ENCODE measurements at regions not wholly inside any gene's neighbourhood (a gene's known extent, or its start where the extent isn't known, plus 50 kb on each side); places are given as distances from the start of the nearest gene placed in this dataset.

DNA sequence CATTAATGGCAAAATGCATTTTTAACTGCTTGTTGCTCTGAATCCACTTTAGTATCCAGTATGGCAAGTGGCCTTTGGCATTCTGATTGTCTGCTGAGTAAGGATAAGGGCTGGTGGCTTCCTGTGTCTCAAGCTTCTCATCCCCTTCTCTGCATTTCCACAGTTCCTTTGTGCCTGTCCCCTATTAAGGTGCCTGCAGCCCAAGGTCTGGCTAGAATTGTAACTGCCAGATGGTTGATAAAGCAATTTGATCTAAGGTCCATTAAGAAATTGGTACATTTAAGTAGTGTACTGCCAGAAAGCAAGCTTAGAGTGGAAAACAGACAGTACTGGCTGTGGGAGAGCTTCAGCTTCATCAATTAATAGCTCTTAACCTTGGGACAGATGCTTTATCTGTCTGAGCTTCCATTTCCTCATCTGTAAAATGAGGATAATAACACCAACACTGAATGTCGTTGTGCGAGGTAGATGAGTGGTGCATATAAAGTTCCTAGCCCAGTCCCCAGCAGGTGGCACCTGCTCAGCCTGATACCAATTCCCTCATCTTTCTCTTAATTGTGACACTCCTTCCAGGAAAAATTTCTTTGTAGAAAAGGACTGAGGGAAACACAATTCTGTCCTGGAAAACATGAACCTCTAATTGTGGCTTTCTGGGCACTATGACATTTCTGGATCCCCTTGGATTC lies 570.6 kb upstream of the GCFC2 start:
- Histone ChIP-seq H2AK5ac (ENCODE audit: low read depth, low read length) (no peak overlapping the region), H2BK12ac (ENCODE audit: low read length) (no peak overlapping the region), H3K4ac (ENCODE audit: low read length) (no peak overlapping the region), H3K23ac (ENCODE audit: low read depth, low read length, poor library complexity) (no peak overlapping the region), H3K4me2 (ENCODE audit: insufficient read depth, low read length, poor library complexity, severe bottlenecking) (no peak overlapping the region), H3K4me1 (ENCODE audit: control insufficient read depth in 2 of 2, insufficient read depth in 1 of 2, low read depth in 1 of 2, low read length in 2 of 2) (peaks cover 9 to 37% of the 10 kb centered on the region in 2 donors), H2BK120ac (ENCODE audit: low read depth, low read length) (no peak overlapping the region), H4K91ac (ENCODE audit: low read depth, low read length, poor library complexity) (no peak overlapping the region), H3K14ac (ENCODE audit: low read length) (no peak overlapping the region), H4K8ac (ENCODE audit: low read depth, low read length) (no peak overlapping the region), H3K27me3 (ENCODE audit: control insufficient read depth in 3 of 3, insufficient read depth in 3 of 3, low read depth in 1 of 3, low read length in 3 of 3) (no peaks in the 10 kb centered on the region), H2BK15ac (ENCODE audit: low read length) (no peak overlapping the region), H3K18ac (ENCODE audit: low read length) (no peak overlapping the region), H3K4me3 (ENCODE audit: low read length in 2 of 2) (no peak overlapping the region), H2BK5ac (ENCODE audit: low read length) (no peak overlapping the region), H3K36me3 (replicated peaks in 1 of 2; ENCODE audit: control insufficient read depth in 2 of 2, insufficient read depth in 2 of 2, low read length in 2 of 2) (no peaks in the 10 kb centered on the region), H3K27ac (replicated peaks; ENCODE audit: low read length) (no peak overlapping the region), H3K79me1 (ENCODE audit: low read depth, low read length) (no peaks in the 10 kb centered on the region), H3K9ac (ENCODE audit: low read depth, low read length, poor library complexity) (no peak overlapping the region), H3K9me3 (replicated peaks in 1 of 2; ENCODE audit: control insufficient read depth in 2 of 2, insufficient read depth in 1 of 2, low read depth in 1 of 2, low read length in 2 of 2) (no peaks in the 10 kb centered on the region), H2AFZ (ENCODE audit: low read length) (peak overlapping the region; percentile 87)
- DNase-seq (ENCODE audit: low spot score), result no peak
- WGBS, 2 donors (ENCODE audit: extremely low coverage in 2 of 2, insufficient read length in 2 of 2, insufficient replicate concordance in 1 of 2), result no CpG with 5 or more reads among the region's 2 CpGs

DNA sequence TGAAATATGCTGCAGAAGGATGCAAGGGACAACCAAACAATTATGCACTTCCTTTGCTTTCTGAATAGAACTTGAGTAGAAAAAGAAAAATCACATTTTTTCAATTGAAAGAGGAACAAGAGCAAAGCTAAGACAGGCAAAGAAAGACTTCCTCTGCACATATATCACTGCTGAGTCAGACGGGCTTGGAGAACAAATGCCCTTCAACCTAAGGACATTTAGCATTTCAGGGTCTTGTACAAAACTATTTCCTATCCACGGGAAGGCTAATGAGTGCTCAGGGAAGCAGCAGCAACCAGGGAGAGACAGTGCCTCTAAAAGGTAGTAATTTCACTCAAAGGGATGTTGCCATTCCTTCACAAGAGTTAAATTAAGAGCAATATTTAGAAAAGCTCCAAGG lies 570.0 kb upstream of the GCFC2 start:
- Histone ChIP-seq H3K4me1 (ENCODE audit: control insufficient read depth in 2 of 2, insufficient read depth in 1 of 2, low read depth in 1 of 2, low read length in 2 of 2) (peaks cover 9 to 37% of the 10 kb centered on the region in 2 donors), H2AK5ac (ENCODE audit: low read depth, low read length) (no peak overlapping the region), H3K27me3 (ENCODE audit: control insufficient read depth in 3 of 3, insufficient read depth in 3 of 3, low read depth in 1 of 3, low read length in 3 of 3) (no peaks in the 10 kb centered on the region), H3K14ac (ENCODE audit: low read length) (no peak overlapping the region), H4K91ac (ENCODE audit: low read depth, low read length, poor library complexity) (no peak overlapping the region), H3K23ac (ENCODE audit: low read depth, low read length, poor library complexity) (no peak overlapping the region), H2BK120ac (ENCODE audit: low read depth, low read length) (no peak overlapping the region), H2BK15ac (ENCODE audit: low read length) (no peak overlapping the region), H3K79me1 (ENCODE audit: low read depth, low read length) (no peaks in the 10 kb centered on the region), H3K9me3 (replicated peaks in 1 of 2; ENCODE audit: control insufficient read depth in 2 of 2, insufficient read depth in 1 of 2, low read depth in 1 of 2, low read length in 2 of 2) (no peaks in the 10 kb centered on the region), H3K4me3 (ENCODE audit: low read length in 2 of 2) (no peak overlapping the region), H3K4me2 (ENCODE audit: insufficient read depth, low read length, poor library complexity, severe bottlenecking) (no peak overlapping the region), H2AFZ (ENCODE audit: low read length) (peak overlapping the region; percentile 87), H2BK12ac (ENCODE audit: low read length) (no peak overlapping the region), H3K9ac (ENCODE audit: low read depth, low read length, poor library complexity) (no peak overlapping the region), H2BK5ac (ENCODE audit: low read length) (no peak overlapping the region), H3K18ac (ENCODE audit: low read length) (no peak overlapping the region), H3K4ac (ENCODE audit: low read length) (no peak overlapping the region), H3K36me3 (replicated peaks in 1 of 2; ENCODE audit: control insufficient read depth in 2 of 2, insufficient read depth in 2 of 2, low read length in 2 of 2) (no peaks in the 10 kb centered on the region), H4K8ac (ENCODE audit: low read depth, low read length) (no peak overlapping the region), H3K27ac (replicated peaks; ENCODE audit: low read length) (no peak overlapping the region)
- no CpG with 5 or more reads among the region's 2 CpGs for WGBS, 2 donors (ENCODE audit: extremely low coverage in 2 of 2, insufficient read length in 2 of 2, insufficient replicate concordance in 1 of 2)
- no peak for DNase-seq (ENCODE audit: low spot score)

DNA sequence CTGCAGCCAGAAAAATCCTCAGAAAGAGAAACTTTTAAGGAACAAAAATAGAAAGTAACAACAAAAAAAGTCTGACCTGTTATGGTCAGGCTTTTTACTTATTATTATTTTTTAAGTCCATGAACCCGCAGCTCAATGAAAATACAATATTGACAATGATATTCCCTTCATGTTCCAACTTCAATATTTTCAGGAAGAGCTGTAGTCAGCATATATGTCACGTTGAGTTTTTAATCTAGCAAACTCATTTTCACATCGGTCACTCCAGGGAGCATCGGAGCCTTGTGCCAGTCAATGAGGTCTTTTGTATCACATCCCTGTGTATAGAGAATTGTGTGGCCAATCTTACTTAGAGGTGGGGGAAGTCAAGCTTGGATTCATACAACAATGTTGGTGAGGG lies 568.4 kb upstream of the GCFC2 start:
- H3K23ac ChIP-seq (ENCODE audit: low read depth, low read length, poor library complexity), result no peak overlapping the region
- H3K27ac ChIP-seq (replicated peaks; ENCODE audit: low read length), result no peak overlapping the region
- no peak overlapping the region for H3K18ac ChIP-seq (ENCODE audit: low read length)
- no CpG with 5 or more reads among the region's 4 CpGs for WGBS, 2 donors (ENCODE audit: extremely low coverage in 2 of 2, insufficient read length in 2 of 2, insufficient replicate concordance in 1 of 2)
- H2BK15ac ChIP-seq (ENCODE audit: low read length), result no peak overlapping the region
- H3K4me1 ChIP-seq (ENCODE audit: control insufficient read depth in 2 of 2, insufficient read depth in 1 of 2, low read depth in 1 of 2, low read length in 2 of 2), result peaks cover 9 to 37% of the 10 kb centered on the region in 2 donors
- H3K9me3 ChIP-seq (replicated peaks in 1 of 2; ENCODE audit: control insufficient read depth in 2 of 2, insufficient read depth in 1 of 2, low read depth in 1 of 2, low read length in 2 of 2), result no peaks in the 10 kb centered on the region
- H2AK5ac ChIP-seq (ENCODE audit: low read depth, low read length), result no peak overlapping the region
- no peaks in the 10 kb centered on the region for H3K27me3 ChIP-seq (ENCODE audit: control insufficient read depth in 3 of 3, insufficient read depth in 3 of 3, low read depth in 1 of 3, low read length in 3 of 3)
- no peaks in the 10 kb centered on the region for H3K79me1 ChIP-seq (ENCODE audit: low read depth, low read length)
- H3K9ac ChIP-seq (ENCODE audit: low read depth, low read length, poor library complexity), result no peak overlapping the region
- no peaks in the 10 kb centered on the region for H3K36me3 ChIP-seq (replicated peaks in 1 of 2; ENCODE audit: control insufficient read depth in 2 of 2, insufficient read depth in 2 of 2, low read length in 2 of 2)
- no peak overlapping the region for H3K4me2 ChIP-seq (ENCODE audit: insufficient read depth, low read length, poor library complexity, severe bottlenecking)
- H4K8ac ChIP-seq (ENCODE audit: low read depth, low read length), result no peak overlapping the region
- no peak overlapping the region for H3K4ac ChIP-seq (ENCODE audit: low read length)
- H3K4me3 ChIP-seq (ENCODE audit: low read length in 2 of 2), result no peak overlapping the region
- no peak overlapping the region for H4K91ac ChIP-seq (ENCODE audit: low read depth, low read length, poor library complexity)
- no peak overlapping the region for H2BK5ac ChIP-seq (ENCODE audit: low read length)
- H2AFZ ChIP-seq (ENCODE audit: low read length), result no peak overlapping the region
- H3K14ac ChIP-seq (ENCODE audit: low read length), result no peak overlapping the region
- DNase-seq (ENCODE audit: low spot score), result no peak
- no peak overlapping the region for H2BK12ac ChIP-seq (ENCODE audit: low read length)
- H2BK120ac ChIP-seq (ENCODE audit: low read depth, low read length), result no peak overlapping the region

- Histone ChIP-seq H2BK120ac (ENCODE audit: low read depth, low read length) (no peak overlapping the region), H4K91ac (ENCODE audit: low read depth, low read length, poor library complexity) (no peak overlapping the region), H3K4ac (ENCODE audit: low read length) (no peak overlapping the region), H3K14ac (ENCODE audit: low read length) (no peak overlapping the region), H3K4me3 (ENCODE audit: low read length in 2 of 2) (no peak overlapping the region), H2AFZ (ENCODE audit: low read length) (no peak overlapping the region), H2BK15ac (ENCODE audit: low read length) (no peak overlapping the region), H3K18ac (ENCODE audit: low read length) (no peak overlapping the region), H2BK12ac (ENCODE audit: low read length) (no peak overlapping the region), H3K27ac (replicated peaks; ENCODE audit: low read length) (no peak overlapping the region), H3K23ac (ENCODE audit: low read depth, low read length, poor library complexity) (no peak overlapping the region), H3K9me3 (replicated peaks in 1 of 2; ENCODE audit: control insufficient read depth in 2 of 2, insufficient read depth in 1 of 2, low read depth in 1 of 2, low read length in 2 of 2) (no peaks in the 10 kb centered on the region), H4K8ac (ENCODE audit: low read depth, low read length) (no peak overlapping the region), H3K9ac (ENCODE audit: low read depth, low read length, poor library complexity) (no peak overlapping the region), H3K36me3 (replicated peaks in 1 of 2; ENCODE audit: control insufficient read depth in 2 of 2, insufficient read depth in 2 of 2, low read length in 2 of 2) (no peaks in the 10 kb centered on the region), H3K4me1 (ENCODE audit: control insufficient read depth in 2 of 2, insufficient read depth in 1 of 2, low read depth in 1 of 2, low read length in 2 of 2) (peaks cover 4 to 28% of the 10 kb centered on the region in 2 donors), H2AK5ac (ENCODE audit: low read depth, low read length) (no peak overlapping the region), H3K27me3 (ENCODE audit: control insufficient read depth in 3 of 3, insufficient read depth in 3 of 3, low read depth in 1 of 3, low read length in 3 of 3) (no peaks in the 10 kb centered on the region), H2BK5ac (ENCODE audit: low read length) (no peak overlapping the region), H3K4me2 (ENCODE audit: insufficient read depth, low read length, poor library complexity, severe bottlenecking) (no peak overlapping the region), H3K79me1 (ENCODE audit: low read depth, low read length) (no peaks in the 10 kb centered on the region)
- no peak for DNase-seq (ENCODE audit: low spot score)
- WGBS, 2 donors (ENCODE audit: extremely low coverage in 2 of 2, insufficient read length in 2 of 2, insufficient replicate concordance in 1 of 2), result no CpG with 5 or more reads among the region's 4 CpGs
Measured at GRCh38 chr2:76275788-76276187, 565.1 kb upstream of the GCFC2 start.

All from neuronal stem cell (in vitro differentiated cells).